ENCODE measurements at regions not wholly inside any gene's neighbourhood (a gene's known extent, or its start where the extent isn't known, plus 50 kb on each side); places are given as distances from the start of the nearest gene placed in this dataset.
"Not testable (repeated sequence)": the region's sequence is repeated elsewhere in the genome, so short reads cannot be mapped to it uniquely, and the experiment has no call there.

DNA sequence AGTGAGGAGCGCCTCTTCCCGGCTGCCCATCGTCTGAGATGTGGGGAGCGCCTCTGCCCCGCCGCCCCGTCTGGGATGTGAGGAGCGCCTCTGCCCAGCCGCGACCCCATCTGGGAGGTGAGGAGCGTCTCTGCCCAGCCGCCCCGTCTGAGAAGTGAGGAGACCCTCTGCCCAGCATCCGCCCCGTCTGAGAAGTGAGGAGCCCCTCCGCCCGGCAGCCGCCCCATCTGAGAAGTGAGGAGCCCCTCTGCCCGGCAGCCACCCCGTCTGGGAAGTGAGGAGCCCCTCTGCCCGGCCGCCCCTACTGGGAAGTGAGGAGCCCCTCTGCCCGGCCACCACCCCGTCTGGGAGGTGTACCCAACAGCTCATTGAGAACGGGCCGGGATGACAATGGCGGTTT, 54.4 kb upstream of the SMURF2 start:
- TF ChIP-seq, protein P1, sequence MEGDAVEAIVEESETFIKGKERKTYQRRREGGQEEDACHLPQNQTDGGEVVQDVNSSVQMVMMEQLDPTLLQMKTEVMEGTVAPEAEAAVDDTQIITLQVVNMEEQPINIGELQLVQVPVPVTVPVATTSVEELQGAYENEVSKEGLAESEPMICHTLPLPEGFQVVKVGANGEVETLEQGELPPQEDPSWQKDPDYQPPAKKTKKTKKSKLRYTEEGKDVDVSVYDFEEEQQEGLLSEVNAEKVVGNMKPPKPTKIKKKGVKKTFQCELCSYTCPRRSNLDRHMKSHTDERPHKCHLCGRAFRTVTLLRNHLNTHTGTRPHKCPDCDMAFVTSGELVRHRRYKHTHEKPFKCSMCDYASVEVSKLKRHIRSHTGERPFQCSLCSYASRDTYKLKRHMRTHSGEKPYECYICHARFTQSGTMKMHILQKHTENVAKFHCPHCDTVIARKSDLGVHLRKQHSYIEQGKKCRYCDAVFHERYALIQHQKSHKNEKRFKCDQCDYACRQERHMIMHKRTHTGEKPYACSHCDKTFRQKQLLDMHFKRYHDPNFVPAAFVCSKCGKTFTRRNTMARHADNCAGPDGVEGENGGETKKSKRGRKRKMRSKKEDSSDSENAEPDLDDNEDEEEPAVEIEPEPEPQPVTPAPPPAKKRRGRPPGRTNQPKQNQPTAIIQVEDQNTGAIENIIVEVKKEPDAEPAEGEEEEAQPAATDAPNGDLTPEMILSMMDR (IDR thresholded peaks at IDR 0.05) = not testable (repeated sequence)
- TF ChIP-seq POLR2A (IDR thresholded peaks at IDR 0.05) = not testable (repeated sequence)

All from thyroid gland (tissue), 4 donors.